GM19395 (cell line): ENCODE measurements at regions not wholly inside any gene's neighbourhood (a gene's known extent, or its start where the extent isn't known, plus 50 kb on each side); places are given as distances from the start of the nearest gene placed in this dataset.
"Not testable (repeated sequence)": the region's sequence is repeated elsewhere in the genome, so short reads cannot be mapped to it uniquely, and the experiment has no call there.

Source experiments
- ATAC-seq: cut with Tn5 transposase; IDR thresholded peaks from one replicate; pipeline ENCODE4 v1.9.1; 2021; ENCODE audit warnings: mild to moderate bottlenecking, moderate library complexity; ENCODE audit not compliant: unreplicated experiment

DNA sequence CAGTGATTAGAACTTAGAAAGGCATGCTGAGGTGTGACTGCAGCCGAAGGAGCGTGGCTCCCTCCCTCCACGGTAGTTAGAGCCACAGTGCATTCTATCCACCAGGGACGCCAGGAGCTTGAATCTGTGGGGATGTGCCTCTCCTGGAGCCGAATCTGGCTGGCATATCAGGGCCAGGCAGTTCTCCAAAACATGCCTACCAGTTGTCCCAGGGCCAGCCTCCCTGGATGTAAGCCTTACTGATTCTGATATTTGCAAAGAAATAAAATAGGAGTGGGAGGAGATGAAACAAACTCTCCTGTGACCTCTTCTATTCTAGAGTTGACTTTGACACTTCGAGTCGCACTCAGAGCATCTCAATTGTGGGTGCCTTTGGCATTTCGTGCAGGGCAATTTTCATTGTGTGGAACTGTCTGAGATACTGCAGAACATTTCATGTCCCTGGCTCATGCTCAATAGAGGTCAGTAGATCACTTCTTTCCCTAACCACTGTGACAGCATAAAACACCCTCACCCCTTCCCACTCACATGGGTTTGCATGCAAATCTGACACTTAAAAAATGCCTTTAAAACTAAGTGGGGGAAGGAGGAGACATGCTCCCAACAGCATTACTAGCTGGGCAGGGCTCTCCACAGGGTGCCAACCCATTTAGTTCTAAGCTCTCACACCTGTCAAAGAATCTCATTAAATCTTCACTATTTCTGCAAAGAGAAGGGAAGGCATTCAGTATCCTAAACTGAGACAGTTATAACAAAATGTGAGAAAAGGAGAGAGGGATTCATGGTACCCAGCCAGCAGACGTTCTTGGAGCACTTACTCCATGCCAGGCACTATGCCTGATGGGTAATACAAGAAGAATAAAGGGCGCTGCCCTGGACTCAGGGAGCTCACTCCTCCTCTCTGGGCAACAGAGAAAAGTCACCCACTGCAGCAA is 378.9 kb downstream of the PREX1 start:
- no peak for ATAC-seq

DNA sequence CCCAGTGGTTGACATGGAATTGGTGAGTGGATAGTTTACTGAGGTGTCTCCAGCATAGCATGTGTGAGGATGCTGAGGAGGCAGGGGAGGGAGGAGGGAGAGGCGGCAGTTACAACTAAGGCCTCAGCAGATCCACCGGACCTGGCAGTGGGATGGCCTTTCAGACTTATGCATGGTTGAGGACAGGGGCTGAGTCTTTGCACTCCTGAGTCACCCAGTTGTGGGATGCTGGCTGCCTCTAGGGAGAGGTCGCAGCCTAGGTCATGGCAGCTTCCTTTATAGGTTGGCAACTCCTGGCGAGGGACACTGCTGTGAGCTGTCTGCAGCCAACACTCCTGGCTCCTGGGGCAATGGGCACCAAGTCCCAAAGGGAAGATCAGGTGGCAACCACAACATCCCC is 380.3 kb downstream of the PREX1 start:
- no peak for ATAC-seq

DNA sequence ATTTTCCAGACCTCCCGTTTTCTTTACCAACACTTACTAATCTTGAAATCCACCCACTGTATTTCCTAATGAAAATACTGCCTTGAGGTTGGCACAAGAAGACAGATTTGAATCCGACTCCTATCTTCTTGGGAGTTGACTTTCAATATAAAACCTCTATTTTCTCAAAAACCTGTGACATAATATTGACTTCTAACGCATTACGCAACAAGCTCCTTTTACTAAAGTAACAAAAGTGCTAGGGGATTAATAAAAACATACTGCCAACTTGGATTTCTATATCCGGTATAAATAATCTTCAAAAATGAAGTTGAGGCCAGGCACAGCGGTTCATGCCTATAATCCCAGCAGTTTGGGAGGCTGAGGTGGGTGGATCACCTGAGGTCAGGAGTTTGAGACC is 382.0 kb downstream of the PREX1 start:
- no peak for ATAC-seq

DNA sequence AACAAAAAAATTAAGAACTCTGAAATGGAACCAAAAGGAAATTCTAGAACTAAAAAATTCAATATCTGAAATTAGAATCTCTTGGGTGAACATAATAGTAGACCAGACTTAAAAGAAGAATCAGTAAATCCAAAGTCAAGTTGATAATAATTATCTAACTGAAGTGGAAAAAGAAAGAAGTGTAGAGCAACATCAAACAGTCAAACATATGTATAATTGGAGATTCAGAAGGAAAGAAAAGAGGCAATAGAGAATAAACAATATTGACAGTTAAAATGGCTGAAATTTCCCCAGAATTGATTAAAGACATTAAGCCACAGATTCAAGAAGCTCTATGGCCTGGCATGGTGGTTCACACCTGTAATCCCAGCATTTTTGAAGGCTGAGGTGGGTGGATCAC is 383.6 kb downstream of the PREX1 start:
- ATAC-seq: no peak

DNA sequence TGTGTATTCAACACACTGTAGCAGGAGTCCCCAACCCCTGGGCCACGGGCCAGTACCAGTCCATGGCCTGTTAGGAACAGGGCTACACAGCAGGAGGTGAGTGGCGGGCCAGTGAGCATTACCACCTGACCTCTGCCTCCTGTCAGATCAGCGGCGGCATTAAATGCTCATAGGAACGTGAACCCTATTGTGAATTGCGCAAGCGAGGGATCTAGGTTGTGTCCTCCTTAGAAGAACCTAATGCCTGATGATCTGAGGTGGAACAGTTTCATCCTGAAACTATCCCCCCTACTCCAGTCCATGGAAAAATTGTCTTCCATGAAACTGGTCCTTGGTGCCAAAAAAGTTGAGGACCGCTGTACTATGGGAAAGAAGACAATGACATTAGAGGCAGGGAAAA is 386.9 kb downstream of the PREX1 start:
- no peak for ATAC-seq

DNA sequence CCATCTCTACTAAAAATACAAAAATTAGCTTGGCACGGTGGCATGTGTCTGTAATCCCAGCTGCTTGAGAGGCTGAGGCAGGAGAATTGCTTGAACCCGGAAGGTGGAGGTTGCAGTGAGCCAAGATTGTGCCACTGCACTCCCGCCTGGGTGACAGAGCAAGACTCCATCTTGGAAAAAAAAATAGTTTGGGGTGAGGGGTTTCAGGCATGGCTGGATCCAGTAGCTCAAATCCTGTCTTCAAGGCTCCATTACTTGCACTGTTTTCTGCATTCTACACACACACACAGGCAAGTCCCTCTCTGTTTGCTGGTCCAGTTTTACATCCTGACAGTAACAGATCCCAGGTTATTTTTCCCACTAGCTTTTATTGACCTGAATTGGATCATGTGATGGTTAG is 387.5 kb downstream of the PREX1 start:
- ATAC-seq: not testable (repeated sequence)

DNA sequence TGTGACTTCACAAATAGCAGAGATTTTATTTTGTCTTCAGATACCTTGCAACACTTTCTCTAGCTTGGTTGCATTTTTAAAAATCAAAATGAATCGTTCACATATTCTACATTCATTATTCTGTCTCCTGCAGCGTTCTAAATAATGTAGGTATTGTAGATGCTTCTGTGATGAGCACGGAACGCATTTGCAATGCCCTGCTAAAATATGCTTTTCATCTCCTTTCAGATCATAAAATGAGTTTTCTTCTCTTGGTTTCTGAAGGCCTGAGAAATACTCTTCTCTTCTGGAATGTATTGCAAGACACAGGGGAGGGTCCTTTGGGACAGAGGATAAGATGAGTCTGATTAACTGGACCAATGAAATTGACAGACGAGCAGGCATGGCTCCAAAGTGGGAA is 390.7 kb downstream of the PREX1 start:
- no peak for ATAC-seq

DNA sequence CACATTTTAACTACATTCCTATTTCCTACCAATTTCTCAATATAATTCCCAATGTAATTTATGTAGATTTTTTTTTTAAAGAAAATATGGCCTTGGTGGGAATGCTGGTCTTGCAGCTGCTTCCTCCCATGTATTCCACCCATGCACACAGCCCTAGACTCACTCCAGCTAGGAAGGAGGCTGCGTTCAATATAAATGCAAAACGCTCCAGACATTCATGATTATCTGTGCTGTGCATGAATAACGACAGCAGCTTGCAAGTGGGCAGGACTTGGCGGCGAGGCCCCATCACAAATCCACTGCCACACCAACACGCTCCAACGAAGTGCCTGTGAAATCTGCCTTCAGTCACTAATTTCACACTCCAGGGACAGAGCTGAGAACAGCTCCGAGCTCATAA is 391.2 kb downstream of the PREX1 start:
- ATAC-seq: not testable (repeated sequence)

DNA sequence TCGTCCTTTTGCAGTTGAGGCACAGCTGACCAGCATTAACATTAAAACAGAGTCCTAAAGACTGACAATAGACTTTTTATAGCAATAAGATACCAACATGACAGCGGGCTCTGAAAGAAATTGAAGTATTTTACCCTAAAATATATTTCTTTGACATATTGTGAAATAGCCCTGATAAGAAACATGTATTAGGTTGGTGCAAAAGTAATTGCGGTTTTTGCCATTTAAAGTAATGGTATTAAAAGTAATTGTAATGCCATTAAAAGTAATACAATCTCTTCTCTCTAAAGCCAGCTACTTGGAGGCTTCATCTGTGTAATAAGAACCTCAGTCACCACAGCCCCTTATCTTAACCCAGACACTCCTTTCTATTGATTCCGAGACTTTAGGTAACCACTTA is 394.6 kb downstream of the PREX1 start:
- no peak for ATAC-seq

DNA sequence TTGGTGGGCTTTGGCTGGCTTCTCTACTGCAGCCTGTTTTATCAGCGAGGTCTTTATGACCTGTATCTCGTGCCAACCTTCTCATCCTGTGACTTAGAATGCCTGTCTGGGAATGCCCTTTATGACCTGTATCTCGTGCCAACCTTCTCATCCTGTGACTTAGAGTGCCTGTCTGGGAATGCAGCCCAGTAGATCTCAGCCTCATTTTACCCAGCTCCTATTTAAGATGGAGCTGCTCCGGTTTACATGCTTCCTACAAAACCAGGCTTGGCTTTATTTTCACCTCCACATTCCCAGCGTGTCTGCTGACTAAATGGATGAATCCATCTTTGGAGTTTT is 395.3 kb downstream of the PREX1 start:
- ATAC-seq: no peak

DNA sequence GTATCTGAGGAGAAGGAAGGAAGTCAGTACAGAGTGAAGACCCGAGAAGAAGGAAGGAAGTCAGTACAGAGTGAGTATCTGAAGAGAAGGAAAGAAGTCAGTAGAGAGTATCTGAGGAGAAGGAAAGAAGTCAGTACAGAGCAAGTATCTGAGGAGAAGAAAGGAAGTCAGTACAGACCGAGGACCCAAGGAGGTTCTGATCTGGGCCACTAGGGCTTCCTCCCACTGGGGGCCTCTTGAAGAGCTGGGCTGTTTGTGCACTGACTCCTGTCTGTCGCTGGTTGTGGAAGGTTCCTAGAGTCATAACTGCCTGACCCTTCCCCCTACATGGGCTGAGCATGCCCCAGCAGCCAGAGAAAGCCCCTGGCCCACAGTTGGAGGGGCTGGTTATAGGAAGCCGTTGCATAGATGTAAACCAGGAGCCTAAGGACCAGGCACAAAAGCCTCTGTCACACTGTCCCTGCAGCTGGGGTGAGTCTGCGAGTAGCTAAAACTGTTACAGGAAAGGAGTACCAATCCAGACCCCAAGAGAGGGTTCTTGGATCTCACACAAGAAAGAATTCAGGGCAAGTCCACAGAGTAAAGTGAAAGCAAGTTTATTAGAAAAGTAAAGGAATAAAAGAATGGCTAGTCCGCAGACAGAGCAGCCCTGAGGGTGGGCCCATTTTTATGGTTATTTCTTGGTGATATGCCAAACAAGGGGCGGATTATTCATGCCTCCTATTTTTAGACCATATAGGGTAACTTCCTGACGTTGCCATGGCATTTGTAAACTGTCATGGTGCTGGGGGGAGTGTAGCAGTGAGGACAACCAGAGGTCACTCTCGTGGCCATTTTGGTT is 395.9 kb downstream of the PREX1 start:
- no peak for ATAC-seq

DNA sequence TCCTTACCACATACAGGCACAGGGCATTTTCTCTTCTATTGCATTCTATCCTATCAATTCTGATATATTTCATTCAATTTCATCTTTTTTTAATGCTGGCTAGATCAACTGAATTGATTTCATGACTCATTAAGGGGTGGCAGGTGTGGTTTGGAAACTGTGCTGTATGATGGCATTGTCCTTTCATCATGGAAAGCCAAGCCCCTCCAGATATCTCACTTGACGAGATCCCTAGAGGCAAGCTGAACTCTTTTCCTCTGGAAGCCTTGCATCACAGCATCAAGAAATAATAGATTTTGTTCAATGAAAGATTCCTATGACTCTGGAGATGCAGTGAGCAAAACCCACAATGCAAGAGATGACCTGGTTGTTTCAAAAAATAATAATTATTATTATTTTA is 401.2 kb downstream of the PREX1 start:
- ATAC-seq: no peak

DNA sequence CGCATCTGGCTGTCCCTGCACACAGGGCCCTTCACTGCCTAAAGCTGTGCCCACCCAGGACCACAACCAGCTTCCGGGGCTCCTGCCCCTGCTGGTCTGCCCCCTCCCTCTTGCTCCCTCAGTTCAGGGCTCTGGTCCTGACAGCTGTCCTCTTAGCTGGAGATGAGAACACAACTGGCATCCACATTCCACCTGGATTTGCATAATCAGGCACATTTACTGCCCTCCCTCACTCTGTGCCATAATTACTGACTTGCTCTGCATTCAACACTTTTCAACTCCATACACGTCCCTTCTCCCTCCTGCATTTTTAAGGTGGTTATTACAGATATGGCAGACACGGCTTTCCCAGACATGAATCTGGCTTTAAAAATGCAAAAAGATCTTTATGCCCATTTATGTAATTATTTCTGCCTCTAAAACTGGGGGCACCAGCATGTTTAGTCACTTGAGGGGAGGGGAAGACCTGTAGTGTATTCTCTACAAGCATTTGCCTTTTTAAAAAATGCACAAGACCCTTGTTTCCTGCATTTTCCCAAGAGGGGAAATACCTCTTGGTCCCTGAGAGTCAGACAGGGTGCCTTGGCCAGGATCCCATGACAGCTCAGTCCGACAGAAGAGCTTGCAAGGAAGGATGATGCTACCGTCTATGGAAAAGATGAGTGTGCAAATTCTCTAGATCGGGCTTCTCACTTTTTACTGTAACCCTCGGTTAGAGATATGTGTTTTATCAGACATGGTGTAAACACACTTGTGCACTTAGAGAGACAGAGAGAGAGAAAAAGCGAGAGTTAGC is 401.8 kb downstream of the PREX1 start:
- no peak for ATAC-seq

DNA sequence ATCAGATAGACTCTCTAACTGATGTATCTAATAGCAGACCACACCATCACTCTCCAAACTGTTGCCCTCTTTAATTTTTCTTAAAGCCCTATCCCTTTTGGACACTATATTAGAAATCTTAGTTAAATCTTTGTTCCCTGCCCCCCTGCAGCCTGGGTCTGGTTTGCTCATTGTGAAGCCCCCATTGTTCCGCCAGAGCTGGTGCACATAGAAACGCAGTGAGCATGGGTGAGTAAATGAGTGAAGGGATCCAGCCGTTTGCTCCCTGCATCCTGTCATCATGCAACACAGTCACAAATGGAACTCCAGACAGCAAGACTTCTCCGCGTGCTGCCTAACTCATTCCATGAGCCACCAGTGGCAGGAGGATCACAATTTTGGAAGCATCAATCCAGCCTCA is 402.5 kb downstream of the PREX1 start:
- no peak for ATAC-seq

DNA sequence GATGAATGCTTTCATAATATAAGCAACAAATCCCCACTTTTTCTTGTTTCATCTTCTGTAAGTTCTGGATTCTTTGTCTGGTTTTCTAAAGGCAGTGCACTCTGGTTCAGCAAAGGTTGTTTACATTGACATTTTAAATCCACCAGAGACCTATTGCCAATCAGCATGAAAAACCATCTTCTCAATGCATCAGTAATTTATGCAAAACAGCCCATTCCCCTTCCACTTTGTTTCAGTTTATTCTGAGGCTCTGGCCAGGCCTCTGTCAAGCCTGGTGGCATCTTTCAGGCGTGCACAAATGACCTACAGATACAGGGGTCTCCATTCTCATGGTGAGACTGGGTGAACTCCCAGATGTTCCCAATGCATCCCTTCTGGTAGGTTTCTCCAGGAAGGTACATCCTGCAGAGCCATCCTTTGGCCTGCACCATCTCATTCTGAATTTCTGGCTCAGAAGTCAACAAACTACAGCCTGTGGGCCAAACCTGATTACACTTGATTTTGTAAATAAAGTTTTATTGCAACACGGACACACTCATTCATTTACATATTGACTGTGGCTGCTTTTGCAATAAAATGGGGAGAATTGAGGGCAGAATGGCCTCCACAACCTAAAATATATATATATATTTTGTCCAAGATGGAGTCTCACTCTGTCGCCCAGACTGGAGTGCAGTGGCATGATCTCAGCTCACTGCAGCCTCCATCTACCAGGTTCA is 405.4 kb downstream of the PREX1 start:
- ATAC-seq: no peak

DNA sequence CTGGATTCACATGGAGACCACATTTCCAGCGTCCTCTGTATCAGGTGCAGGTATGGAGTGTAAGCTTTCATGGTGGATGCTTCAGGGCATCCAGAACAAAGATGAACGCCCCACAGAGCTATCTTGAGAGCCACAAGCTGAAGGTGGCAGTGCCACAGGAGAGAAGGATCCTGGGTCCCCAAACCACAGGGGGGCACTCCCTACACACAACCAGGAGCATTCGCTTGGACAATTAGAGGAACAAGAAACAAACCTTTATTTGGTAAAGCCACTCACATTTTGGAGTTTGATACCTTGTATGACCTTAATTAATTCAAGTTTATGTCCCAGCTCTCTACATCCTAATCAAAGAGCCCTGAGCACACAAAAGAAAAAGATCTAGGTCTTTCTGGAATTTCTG is 406.3 kb downstream of the PREX1 start:
- ATAC-seq: no peak

DNA sequence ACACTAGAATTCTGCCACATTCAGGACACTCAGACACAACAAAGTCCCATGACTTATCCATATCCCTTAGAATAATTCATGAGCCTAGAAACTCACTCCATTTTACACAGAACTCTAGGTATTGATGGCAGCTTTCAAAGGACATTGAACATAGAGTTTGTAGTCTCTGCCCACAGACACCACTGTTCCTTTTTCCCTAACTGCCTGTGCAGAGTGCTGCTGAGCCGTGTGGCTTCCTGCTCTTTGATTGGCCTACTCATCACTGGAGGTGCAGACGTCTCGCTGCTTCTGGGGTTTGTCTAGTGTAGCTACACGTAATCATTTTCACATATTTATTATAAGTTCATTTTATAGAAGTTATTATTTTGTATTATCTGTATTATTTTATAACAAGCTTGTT is 407.6 kb downstream of the PREX1 start:
- ATAC-seq: no peak

DNA sequence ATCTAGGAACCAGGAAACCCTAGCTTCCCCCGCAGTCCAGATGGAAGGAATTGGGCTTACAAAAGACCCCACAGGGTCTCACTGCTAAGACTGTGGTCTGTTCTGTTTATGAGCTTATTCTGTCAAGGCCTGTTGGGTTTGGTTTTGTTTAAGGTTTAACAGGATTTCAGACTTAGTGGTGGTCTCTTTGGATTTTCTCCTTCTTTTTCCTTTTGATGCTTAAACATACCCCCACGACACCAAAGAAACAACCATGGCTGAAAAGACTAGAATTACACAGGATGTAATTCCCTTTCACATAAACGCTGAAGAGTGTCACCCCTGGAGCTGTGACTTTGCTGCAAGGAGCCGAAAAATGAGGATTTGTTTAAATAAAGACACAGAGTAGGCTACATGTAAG is 408.6 kb downstream of the PREX1 start:
- ATAC-seq: no peak

DNA sequence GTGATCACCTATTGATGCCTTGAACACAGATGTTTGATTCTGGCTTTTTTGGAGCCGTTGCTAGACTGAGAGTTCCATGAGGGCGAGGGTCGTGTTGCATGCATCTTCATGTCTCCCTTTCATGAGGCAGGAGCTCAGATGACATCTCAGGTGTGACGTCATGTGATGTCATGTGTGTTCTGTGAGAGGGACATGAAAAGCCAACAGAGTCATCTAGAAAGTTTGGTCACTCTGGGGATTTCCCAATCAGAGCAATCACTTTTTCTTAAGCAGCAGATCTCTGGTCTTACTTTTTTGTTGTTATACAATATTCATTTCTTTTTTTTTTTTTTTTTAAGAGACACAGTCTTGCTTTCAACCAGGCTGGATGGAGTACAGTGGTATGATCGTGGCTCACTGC is 411.8 kb downstream of the PREX1 start:
- no peak for ATAC-seq

DNA sequence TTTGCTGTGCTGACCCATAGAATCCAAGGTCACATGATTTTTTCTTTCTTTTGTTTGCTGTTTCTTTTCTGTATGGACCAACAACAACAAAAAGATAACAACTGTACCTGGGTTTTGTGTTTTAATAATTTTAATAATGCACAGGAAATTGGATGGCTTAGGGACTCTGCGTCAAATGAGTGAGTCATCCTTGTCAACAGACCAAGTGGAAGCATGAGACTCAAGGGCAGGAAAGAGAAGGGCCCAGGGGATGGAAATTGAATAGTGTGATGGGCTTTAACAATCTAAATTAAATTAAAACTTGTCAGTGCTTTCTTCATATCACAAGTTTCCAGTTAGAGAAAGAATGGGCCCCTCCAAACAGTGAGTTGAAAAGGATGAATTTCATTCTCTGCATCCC is 413.0 kb downstream of the PREX1 start:
- ATAC-seq: no peak
